ENCODE measurements at regions not wholly inside any gene's neighbourhood (a gene's known extent, or its start where the extent isn't known, plus 50 kb on each side); places are given as distances from the start of the nearest gene placed in this dataset.
A peak's percentile ranks its signal among the peaks of the same experiment; 100 is the strongest.
"Not testable (repeated sequence)": the region's sequence is repeated elsewhere in the genome, so short reads cannot be mapped to it uniquely, and the experiment has no call there.

- no peak for DNase-seq (ENCODE audit: low spot score)
These were observed 79.2 kb upstream of the CEP126 start for GRCh38 chr11:101835506-101836063.

DNA sequence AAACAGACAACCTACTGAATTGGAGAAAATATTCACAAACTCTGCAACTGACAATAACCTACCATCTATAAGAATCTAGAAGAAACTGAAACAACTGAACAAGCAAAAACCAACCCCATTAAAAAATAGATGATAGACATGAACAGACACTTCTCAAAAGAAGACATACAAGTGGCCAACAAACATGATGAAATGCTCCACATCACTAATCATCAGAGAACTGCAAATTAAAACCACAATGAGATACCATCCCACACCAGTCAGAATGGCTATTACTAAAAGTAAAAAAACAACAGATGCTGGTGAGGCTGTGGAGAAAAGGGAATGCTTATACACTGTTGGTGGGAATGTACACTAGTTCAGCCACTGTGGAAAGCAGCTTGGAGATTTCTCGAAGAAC lies 84.3 kb upstream of the CEP126 start:
- not testable (repeated sequence) for DNase-seq (ENCODE audit: low spot score)

DNA sequence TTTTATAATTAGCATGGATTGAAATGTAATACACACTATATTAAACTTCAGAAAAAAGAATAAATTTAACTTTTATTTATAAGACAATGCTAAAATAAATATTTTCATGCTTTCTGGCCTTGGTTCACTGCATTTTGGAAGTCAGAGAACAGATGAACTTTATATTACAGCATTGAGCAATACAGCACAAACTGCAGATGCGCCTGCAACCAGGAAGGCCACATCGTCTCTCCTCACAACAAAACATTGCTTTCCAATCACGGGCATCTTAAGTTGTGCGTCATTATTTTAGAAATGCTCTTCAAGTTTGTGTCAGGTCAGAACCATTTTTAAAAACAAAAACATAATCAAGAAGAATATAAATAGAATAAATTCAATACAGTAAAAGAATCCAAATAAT lies 89.3 kb upstream of the CEP126 start:
- no peak for DNase-seq (ENCODE audit: low spot score)

DNA sequence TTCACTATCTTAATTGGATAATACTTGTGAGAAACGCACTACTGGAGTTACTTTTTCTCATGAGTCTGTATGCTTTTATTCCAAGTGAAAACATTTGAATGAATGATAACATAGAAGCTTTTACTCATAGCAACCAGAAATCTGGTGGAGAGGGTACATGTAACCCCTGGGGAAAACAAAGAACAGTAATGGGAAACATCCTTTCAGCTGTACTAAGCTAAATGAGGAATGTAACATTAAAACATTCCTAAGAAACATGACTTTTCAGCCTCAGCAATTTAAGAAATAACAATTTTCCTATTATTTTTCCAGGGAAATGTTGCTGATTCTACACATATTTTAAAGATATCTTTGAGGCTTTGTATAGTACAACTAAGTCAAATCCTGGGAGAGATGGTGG lies 97.2 kb upstream of the CEP126 start:
- DNase-seq (ENCODE audit: low spot score): no peak

- DNase-seq (ENCODE audit: low spot score): no peak
These were observed 98.2 kb upstream of the CEP126 start for GRCh38 chr11:101816613-101817012.

DNA sequence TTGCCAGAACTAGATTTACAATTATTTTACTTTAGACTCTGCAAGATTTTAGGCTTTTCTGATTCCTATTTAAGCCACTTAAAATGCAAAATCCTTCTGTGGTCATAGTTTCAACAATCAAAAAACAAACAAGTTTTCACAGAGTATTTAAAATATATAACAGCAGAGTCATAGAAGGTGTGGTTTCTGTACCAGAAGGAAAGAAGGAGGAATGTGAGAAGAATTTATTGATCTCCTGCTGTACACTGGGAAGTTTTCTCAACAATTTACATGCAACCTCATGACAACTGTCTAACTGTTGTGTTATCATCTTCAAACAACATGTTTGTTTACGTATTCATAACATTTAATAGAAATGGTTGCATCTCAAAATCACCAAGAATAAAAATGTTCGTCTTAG lies 102.3 kb upstream of the CEP126 start:
- no peak for DNase-seq (ENCODE audit: low spot score)

GRCh38 chr11:101810546-101810945 lies 104.3 kb upstream of the CEP126 start:
- DNase-seq (ENCODE audit: low spot score): no peak

- DNase-seq (ENCODE audit: low spot score): peak; percentile 1
These were observed 107.3 kb upstream of the CEP126 start for GRCh38 chr11:101807531-101807930.

- peak; percentile 25 for DNase-seq (ENCODE audit: low spot score)
These were observed 111.2 kb upstream of the CEP126 start for GRCh38 chr11:101803651-101804050.

DNA sequence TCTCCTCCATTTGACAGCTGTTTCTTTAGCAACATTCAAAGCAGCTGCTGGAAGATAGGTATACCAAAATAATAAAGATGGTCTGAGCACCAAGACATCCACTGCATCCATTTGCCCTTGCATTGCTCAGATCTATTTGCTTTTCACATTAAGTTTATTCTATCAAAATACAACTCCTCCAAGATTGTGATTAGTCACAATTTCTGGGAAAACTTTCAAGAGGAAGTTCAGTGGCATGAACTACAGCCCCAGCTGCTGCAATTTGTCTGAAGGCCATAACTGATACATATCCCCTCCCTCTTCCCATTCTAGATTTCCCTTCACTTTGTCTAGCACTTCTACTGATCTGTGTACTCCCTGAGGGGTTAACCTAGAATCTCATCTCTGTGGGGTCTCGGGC lies 117.5 kb upstream of the CEP126 start:
- DNase-seq (ENCODE audit: low spot score): no peak

DNA sequence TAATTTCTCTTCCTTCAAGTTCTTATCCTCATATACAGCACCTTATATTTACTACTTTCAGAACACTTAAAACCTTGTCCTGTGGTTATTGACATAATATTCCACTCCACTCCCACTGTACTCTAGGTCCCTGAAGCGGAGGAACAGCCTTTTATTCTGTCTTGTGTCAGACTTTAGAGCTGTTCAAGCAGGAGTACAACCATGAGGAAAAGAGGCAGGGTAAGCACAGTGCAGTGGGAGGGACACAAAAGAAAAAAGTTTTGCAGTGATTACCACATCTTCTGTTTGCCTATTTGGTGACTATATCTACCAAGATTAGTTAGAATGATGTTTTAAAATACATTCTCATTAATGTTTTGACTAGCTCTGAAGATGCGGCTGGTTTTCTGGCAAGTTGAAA lies 122.0 kb upstream of the CEP126 start:
- DNase-seq (ENCODE audit: low spot score): no peak

DNA sequence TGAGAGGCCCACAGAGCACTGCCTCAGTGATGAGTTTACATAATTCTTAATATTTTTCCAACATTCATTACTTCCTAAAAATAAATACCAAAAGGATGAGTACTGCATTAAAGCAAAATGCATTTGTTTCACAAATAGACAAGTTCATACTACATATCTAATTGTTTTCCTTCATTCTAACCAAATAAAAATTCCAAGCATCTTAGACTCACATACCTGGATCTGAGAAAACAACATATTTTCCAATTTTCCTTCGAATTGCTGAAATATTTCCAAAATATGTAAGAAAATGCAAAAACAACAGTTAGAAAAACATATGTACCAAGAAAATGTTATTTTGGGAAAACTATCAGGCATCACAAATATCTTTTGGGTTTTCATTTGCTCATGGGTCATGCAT lies 127.9 kb upstream of the CEP126 start:
- DNase-seq (ENCODE audit: low spot score): no peak

DNA sequence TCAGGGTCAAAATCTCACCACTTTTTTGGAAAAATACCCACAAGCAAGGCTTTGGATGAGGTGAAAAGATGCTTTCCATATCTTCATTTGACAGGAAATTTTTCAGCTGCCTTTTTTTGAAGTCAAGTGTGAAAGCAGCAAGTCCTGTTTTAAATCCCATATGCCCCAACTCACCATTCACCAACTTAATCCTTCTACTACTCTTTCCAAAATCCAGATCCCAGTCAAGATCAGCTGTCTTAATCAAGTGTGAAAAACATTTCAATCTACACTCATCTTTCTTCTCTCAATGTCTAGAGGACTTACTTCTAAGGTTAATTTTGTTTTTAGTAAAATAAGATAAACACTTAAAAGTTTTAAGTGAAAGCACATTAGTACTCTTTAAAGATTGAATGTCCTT lies 128.4 kb upstream of the CEP126 start:
- no peak for DNase-seq (ENCODE audit: low spot score)

DNA sequence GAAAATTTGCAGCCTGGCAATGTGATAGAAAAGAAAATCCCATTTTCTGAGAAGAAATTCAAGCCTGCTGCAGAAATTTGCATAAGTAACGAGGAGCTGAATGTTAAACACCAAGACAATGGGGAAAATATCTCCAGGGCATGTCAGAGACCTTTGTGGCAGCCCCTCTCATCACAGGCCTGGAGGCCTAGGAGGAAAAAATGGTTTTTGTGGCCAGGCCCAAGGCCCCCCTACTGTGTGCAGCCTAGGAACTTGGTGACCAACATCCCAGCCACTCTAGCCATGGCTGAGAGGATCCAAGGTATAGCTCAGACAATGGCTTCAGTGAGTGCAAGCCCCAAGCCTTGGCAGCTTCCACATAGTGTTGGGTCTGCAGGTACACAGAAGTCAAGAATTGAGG lies 135.6 kb upstream of the CEP126 start:
- not testable (repeated sequence) for DNase-seq (ENCODE audit: low spot score)

GRCh38 chr11:101777476-101777875 lies 137.3 kb upstream of the CEP126 start:
- no peak for DNase-seq (ENCODE audit: low spot score)

GRCh38 chr11:101775033-101775432 lies 139.8 kb upstream of the CEP126 start:
- DNase-seq (ENCODE audit: low spot score): no peak

DNA sequence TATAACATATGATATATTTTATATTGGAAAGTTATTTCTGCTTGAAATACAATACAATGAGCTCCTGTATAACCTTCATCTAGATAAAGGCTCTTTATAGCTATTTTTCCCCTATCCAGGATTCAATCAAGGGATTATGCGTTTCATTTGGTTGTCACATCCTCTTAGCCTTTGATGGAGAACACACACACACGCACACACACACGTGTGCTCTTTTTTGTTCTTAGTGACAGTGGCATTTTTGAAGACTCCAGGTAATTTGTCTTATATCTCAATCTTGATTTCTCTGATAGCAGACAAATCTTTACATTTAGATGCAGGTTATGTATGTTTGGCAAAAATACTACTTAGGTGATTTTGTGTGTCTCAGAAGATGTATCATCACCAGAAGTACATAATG lies 144.2 kb upstream of the CEP126 start:
- no peak for DNase-seq (ENCODE audit: low spot score)

- no peak for DNase-seq (ENCODE audit: low spot score)
These were observed 148.9 kb upstream of the CEP126 start for GRCh38 chr11:101765932-101766331.

DNA sequence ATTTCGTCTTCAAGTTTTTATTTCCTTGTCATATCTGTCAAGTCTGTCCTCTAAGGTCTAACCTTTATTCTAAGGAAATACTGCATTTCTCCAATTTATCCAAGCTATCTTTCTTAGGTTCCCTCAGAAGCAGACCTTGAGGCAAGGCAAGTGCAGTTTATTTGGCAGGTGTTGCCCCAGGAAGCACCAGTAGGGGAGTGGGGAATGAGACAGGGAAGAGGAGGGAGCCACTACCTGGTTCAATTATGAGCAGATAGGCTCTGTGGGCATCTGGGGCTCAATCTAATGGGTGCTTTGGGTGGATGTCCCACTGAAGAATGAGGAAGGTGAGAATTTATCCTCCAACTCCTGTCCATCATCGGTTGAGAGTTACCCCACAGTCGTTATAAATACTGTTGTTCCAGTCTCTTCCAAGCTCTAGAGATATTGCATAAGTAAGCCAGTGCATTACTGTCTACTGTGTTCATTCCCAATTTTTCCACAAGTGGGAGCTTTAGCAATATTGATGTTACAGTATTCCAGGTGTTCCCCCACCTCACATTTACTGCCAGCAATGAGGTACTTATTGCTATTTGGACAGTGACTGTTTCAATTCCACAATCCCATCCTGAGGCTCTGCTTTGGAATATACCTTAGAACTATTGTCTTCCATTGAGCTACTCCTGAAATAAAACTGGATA lies 154.9 kb upstream of the CEP126 start:
- DNase-seq (ENCODE audit: low spot score): peak; percentile 16

DNA sequence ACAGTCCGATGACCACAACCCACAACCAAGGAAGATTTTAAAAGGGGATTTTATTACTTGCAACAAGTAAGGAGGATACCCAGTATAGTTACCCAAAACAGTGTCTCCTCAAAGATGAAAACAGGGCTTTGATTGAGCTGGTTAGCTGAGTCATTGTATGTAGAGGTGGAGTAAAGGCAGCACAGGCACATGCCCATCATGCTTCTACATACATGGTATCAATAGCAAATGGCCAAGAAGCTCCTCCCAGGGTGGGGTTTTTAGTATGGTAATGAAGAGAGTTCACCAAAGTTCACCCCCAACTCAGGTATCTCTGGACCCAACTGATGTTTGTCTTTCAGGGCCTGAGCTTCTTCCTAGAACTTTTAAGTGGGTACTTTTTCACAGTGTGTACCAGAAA lies 157.1 kb upstream of the CEP126 start:
- DNase-seq (ENCODE audit: low spot score): no peak

- no peak for DNase-seq (ENCODE audit: low spot score)
These were observed 165.0 kb upstream of the TRPC6 start for GRCh38 chr11:101748572-101749344.

- DNase-seq (ENCODE audit: low spot score): no peak
These were observed 161.9 kb upstream of the TRPC6 start for GRCh38 chr11:101745756-101746155.

DNA sequence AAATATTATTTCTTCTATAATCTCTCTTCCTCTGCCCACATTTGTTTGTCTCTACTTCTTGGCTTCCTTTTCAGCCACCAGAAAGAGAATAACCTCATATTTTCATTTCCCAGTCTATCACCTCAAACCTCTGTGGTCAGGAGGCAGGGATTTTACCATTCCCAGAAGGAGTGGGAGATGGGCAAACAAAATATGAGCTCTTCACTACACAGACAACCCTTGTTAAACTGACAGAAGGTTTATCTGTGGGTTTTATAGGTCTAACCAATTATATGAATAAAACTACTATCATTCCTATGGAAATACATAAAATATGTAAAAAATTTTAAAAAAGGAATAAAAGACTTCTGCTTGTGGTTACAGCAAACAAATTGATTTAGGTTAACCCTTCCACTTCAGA lies 160.0 kb upstream of the TRPC6 start:
- no peak for DNase-seq (ENCODE audit: low spot score)
